ENCODE measurements at regions not wholly inside any gene's neighbourhood (a gene's known extent, or its start where the extent isn't known, plus 50 kb on each side); places are given as distances from the start of the nearest gene placed in this dataset.

- no peak for DNase-seq
These were observed 340.8 kb upstream of the MTNR1B start for GRCh38 chr11:92628401-92629292.

- DNase-seq, result no peak
These were observed 337.0 kb upstream of the MTNR1B start for GRCh38 chr11:92632495-92632894.

- DNase-seq, result no peak
These were observed 335.6 kb upstream of the MTNR1B start for GRCh38 chr11:92633820-92634219.

DNA sequence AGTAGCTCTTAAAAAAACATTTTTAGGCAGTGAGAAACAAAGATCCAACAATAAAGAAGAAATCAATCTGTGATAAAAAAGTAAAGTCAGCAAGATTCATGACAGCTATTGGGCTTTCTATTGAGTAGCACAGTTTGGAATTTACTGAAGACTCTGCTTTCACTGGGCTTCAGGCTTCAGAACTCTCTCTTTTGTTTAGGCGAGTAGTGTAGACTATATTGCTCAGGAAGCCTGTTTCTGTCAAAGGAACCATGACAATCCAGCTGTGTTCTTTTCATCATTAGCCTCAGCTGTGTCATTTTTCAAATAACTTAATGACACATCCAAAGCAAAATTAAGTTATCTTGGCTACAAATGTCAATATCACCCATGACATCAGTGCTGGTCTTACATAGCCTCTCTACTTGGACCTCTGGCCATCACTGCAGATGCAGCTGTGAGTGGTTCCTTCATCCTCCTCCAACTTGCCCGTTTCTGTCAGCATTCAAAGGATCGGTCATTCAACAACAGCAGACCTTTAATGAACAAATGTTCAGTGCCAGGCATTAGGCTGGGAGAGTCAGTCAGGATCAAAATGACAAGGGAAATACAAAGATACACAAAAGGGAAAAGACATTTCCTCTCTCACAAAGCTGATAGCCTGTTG, 332.8 kb upstream of the MTNR1B start:
- DNase-seq, result no peak

- DNase-seq, result no peak
These were observed 330.8 kb upstream of the MTNR1B start for GRCh38 chr11:92638678-92639077.

DNA sequence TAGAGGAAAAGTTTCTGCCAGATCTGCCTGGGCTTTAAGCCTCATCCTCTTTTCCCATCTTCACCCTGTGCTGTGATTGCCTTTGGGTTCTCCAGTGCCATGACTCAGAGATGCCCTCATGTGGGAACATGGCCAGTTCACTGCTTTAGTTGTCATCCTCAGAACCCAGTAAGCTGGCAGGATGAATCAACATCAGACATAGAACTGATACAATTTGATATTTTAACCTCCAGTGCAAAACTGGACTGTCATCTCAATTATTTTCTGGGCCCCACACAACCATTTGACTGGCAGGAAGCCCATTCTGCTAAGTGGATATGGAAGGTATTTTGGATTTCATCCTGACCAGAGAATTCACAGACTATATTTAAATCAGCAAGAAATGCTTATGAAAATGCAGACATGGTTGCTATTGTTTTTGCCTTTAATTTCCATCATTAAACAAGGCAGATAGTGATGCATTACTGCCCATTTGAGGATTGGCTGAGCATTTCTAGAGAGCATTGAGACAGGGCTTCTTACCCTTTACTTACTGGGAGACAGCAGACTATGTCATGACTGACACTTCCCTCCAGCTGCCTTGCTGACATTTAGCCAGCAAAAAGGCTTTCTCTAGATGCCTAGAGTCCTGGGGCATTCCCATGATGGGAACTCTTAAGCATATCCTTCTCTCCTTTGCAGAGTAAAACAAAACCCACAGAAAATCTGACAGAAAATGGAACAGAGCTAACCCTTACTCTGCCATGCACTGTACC, 327.1 kb upstream of the MTNR1B start:
- no peak for DNase-seq

DNA sequence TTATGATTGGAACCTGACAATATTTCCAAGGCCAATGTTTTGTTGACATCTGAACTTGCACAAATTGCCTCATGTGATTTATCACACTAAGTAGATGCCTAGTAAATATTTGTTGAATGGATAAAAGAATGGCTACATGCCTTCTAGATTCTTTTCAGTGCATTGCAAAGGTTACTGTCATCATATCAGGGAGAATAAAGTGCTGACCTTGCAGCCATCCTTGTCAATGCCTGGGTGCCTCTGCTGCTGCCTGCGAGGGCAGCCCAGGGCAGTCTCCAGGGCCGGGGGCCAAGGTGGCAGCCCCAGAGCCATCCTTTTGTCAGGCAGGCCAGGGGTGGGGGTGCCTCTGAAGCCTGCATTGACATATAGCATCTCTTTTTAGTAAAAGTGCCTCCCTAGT, 325.6 kb upstream of the MTNR1B start:
- DNase-seq, result no peak

DNA sequence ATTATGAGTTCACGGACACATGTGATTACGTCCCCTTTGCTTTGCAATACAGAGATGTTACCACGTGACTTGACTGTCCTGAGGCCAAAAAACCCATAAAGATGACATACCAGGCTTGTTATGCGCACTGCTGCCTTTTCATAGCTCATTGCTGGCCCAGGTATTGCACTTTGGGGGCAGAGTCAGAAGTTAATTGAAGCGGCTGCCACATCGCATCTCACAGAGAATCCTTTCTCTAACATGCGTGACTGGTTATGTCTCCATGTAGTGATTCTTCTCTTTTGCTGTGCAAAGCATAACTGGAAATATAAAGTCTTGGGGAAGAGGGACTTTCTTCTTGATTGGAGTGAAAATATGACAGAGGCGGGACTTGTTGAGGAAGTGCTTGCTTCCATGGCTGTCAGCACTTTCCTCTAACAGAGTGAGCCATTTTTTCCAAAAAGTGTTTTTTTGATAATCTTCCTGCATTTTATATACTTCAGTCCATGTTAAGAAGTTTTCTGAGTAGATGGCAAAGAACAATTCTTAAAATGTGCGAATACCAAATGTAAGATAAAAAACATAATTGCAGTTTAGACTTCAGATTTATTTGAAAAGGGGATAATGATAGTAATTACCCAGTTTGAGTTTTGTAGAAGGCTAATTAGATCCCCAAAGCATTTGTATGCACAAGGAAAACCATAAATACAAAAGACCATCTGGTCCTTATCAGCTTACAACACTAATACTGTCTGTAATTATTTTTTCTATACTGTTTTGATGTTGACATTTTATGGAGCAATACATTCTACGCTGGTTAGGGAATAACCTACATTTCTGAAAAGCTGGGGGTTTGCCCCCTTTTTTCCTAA, 324.6 kb upstream of the MTNR1B start:
- no peak for DNase-seq

DNA sequence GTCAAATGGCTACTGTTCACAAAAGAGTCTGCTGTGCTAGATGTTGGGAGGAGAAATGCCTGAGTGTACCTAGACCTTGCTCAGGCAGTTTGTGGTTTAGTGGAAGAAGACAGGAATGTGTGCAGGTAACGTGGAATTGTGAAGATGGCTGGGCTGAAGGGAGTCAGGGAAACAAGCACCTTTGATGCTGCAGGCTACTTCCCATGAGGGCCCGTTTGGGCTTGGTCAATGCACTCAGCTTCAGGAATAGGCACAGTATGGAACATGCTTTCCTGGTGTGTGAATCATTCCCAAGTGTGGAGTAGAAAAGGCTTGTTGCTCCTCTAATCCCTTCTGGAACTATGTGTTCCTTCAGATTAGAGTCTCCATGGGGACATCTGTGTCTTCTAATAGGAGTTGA, 318.3 kb upstream of the MTNR1B start:
- DNase-seq, result no peak

DNA sequence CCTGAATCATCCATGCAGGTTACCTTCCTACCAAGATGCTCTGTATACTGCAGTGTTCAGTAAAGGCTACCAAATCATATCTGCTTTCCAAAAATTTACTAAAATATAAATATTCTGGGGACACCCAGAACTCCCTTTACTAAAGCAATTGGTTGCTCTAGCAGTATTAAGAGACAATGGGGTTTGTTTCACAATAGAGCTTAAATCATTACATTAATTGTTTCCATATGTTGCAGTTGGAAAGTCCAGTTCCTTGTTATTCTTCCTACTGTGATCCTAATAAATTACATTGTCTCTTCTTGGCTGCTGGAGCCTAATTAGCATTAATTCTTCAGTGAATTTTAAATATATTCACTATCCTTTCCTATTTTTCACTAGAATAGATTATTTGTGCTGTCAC, 316.0 kb upstream of the MTNR1B start:
- DNase-seq, result no peak

- no peak for DNase-seq
These were observed 312.7 kb upstream of the MTNR1B start for GRCh38 chr11:92656783-92657182.

DNA sequence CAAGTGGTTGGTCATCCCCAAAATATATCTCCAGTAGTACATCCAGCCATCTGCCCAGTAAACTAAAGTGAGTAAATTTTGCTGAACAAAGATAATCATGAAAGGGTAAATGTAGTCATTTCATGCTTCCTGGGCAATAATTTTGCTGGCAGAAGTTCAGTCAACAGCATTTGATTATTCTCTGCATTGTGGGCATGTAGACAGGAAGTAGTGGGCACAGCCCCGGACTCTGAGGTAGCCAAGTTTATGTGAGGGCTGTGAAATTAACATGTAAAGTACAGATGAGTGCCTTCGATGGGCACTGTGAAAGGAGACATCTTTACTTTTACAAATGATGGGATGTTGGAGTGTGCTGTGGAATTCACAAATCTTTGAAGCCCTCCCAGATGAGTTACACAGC, 312.2 kb upstream of the MTNR1B start:
- no peak for DNase-seq

DNA sequence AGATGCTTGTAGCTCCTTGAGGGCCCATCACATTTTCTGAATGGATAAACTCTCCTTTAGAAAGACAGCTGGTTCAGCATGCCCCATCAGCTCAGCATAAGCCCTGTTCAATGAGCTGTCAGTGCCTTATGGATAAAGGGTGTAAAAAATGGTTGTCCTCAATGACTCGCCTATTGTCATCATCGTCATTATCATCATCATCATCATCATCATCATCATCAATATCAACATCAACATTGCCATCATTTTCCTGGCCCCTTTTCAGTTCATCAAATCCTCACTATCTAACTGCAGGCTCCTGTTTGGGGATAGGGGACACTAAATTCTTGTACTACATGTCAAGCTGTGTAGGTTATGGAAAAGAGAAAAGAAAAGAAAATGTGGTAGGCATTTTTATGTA, 310.7 kb upstream of the MTNR1B start:
- DNase-seq, result no peak

- no peak for DNase-seq
These were observed 309.7 kb upstream of the MTNR1B start for GRCh38 chr11:92659793-92660192.

DNA sequence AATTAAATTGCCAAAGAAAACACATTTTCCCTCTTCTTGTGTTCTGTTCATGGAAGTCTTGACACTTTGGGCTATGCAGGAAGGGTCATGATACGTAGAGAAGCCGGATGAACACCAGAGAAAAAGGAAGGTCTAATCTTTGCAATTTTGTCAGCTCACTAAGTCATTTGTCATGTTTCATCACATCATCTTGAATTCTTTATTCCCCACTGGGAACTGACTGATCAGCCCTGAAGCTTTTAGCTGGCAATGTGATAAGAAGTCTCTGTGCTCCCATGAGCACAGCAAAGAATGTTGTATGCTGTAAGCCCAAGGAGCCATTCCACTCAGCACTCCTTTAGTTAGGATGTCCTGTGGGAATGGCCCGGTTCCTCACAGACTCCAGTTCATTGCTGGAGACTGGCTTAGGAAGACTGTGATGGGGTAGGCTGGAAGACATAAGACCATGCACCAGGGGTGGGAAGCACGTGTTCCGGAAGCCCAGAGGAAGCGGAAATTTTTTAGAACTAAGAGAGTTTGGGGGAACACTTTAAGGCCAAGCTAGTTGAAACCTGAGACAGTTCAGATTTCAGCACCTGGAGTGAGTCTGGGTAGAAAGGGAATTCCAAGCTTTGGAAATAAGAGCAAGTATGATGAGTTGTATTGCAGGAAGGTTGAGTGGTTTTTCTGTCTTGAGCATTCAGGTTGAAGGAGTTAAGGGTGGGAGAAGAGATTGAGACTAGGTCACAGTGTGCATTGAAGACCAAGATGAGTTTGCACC, 306.7 kb upstream of the MTNR1B start:
- DNase-seq, result no peak

GRCh38 chr11:92663539-92663938, 305.9 kb upstream of the MTNR1B start:
- DNase-seq, result no peak

DNA sequence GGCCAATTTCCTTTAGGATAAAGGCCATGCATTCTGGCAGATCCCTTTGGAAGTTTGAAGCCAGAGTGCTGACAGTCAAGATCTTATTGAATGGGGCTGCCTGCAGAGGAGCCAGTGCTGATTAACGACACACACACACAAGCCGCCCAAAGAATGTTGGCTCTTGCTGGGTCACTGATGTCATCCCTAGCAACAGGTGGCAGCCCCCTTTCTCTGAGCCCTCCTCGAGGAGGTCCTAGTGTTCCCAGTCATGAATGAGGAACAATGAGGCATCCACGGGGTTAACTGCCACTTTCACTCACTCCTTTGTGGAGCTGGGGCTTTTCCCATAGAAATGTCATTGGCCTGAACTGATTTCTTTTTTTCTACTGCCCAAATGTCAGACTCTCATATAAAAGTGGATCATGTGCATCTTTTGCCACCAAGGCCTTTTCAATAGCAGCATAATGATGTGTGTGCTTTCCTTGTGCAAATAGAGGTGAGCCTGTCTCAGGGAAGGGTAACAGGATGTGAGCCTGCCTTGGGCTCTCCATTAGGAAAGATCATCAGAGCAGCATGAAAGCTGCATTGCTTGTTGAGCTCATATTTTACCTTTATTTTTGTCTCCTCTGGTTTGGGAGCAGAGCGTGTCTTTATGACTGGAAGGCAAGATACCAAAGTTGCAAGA, 301.8 kb upstream of the MTNR1B start:
- DNase-seq, result no peak

GRCh38 chr11:92670308-92670890, 299.1 kb upstream of the MTNR1B start:
- no peak for DNase-seq

DNA sequence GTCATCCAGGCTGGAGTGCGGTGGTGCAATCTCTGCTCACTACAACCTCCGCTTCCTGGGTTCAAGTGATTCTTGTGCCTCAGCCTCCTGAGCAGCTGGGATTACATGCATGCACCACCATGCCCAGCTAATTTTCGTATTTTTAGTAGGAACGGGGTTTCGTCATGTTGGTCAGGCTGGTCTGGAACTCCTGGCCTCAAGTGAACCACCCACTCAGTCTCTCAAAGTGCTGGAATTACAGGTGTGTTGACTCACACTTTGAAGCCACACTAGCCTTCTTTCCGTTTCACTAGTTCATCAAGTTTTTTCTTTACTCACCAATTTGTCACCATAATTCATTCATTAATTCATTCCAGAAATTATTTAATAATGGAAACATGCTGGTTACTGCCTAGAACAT, 298.4 kb upstream of the MTNR1B start:
- DNase-seq, result no peak

DNA sequence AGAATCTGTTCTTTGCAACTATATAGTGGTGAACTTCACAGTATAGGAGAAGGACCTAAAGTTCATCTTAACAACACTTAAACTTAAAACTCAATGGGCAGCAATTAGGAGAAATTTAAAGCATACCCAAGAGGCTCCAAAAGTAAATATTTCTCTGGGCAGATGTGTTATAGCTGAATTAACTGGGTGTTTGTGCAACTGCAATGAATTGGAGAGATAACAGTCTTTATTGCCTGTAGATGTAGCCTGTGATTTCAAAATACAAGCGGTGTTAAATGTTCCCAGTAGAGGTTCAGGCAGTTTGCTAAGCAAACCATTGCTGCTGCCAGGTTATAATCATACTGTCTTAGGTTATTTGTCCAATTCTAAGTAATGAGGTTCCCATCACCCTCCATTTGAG, 294.1 kb upstream of the MTNR1B start:
- no peak for DNase-seq

GRCh38 chr11:92675810-92676209, 293.6 kb upstream of the MTNR1B start:
- DNase-seq, result no peak

Measured in SW 1271 (cell line).